ACC112 (cell line): ENCODE measurements at regions not wholly inside any gene's neighbourhood (a gene's known extent, or its start where the extent isn't known, plus 50 kb on each side); places are given as distances from the start of the nearest gene placed in this dataset.
"Not testable (repeated sequence)": the region's sequence is repeated elsewhere in the genome, so short reads cannot be mapped to it uniquely, and the experiment has no call there.

Experiments used
- H2AFZ ChIP-seq: fragments of 200-600 bp; sonication (generic); one replicate; pipeline ENCODE4 v1.6.0; 2017; ENCODE audit warnings: antibody characterized with exemption, low read length; ENCODE audit not compliant: unreplicated experiment
- H3K27ac ChIP-seq: fragments of 200-600 bp; sonication (generic); 2 replicates; pipeline ENCODE4 v1.5.1; 2014; ENCODE audit warnings: low read depth, mild to moderate bottlenecking, antibody characterized with exemption, low read length, moderate library complexity
- H3K27me3 ChIP-seq: fragments of 200-600 bp; sonication (generic); 2 replicates; pipeline ENCODE4 v1.6.1; 2014; ENCODE audit warnings: mild to moderate bottlenecking, antibody characterized with exemption, low read length, moderate library complexity, mixed read lengths; ENCODE audit not compliant: insufficient read depth
- H3K36me3 ChIP-seq: fragments of 200-600 bp; sonication (generic); 2 replicates; pipeline ENCODE4 v1.6.1; 2016; ENCODE audit warnings: mild to moderate bottlenecking, antibody characterized with exemption, low read length, moderate library complexity, mixed read lengths; ENCODE audit not compliant: insufficient read depth
- H3K4me1 ChIP-seq: fragments of 200-600 bp; sonication (generic); one replicate; pipeline ENCODE4 v1.6.1; 2016; ENCODE audit warnings: low read length, mixed read lengths; ENCODE audit not compliant: insufficient read depth, unreplicated experiment, control insufficient read depth
- H3K4me3 ChIP-seq: fragments of 200-600 bp; sonication (generic); 2 replicates; pipeline ENCODE4 v1.5.1; 2014; ENCODE audit warnings: mild to moderate bottlenecking, low read depth, low read length
- H3K79me2 ChIP-seq: fragments of 200-600 bp; sonication (generic); one replicate; pipeline ENCODE4 v1.6.0; 2016; ENCODE audit warnings: low read length; ENCODE audit not compliant: control insufficient read depth, unreplicated experiment, insufficient read depth

DNA sequence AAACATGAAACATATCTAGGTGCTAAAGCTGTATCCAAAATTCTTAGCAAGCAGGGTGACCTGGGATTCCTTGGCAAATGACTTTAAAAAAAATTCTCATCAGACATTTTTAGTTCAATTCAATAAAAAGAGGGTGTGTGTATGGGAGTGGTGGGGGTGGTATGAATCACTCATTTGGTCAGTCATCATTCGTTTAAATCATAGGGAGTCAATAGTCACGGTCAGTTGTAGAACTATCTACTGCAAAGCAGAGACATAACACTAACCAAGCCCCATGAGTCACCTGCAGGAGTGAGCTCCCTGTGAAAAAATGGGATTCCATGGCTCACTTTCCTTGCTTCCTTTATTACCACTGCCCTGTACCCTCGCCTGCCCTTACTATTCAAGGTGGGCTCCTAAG lies 380.6 kb upstream of the TCF4 start:
- no peak overlapping the region for H3K4me3 ChIP-seq
- no peaks in the 10 kb centered on the region for H3K4me1 ChIP-seq
- H2AFZ ChIP-seq: no peak overlapping the region
- no peaks in the 10 kb centered on the region for H3K79me2 ChIP-seq
- no peak overlapping the region for H3K27ac ChIP-seq
- no peaks in the 10 kb centered on the region for H3K27me3 ChIP-seq
- no peaks in the 10 kb centered on the region for H3K36me3 ChIP-seq

GRCh38 chr18:55967019-55967418 lies 379.0 kb upstream of the TCF4 start:
- Histone ChIP-seq H3K79me2 (no peaks in the 10 kb centered on the region), H2AFZ (no peak overlapping the region), H3K36me3 (no peaks in the 10 kb centered on the region), H3K27ac (no peak overlapping the region), H3K4me3 (no peak overlapping the region), H3K4me1 (no peaks in the 10 kb centered on the region), H3K27me3 (no peaks in the 10 kb centered on the region)

GRCh38 chr18:55964171-55964570 lies 376.2 kb upstream of the TCF4 start:
- no peak overlapping the region for H3K27ac ChIP-seq
- no peaks in the 10 kb centered on the region for H3K79me2 ChIP-seq

DNA sequence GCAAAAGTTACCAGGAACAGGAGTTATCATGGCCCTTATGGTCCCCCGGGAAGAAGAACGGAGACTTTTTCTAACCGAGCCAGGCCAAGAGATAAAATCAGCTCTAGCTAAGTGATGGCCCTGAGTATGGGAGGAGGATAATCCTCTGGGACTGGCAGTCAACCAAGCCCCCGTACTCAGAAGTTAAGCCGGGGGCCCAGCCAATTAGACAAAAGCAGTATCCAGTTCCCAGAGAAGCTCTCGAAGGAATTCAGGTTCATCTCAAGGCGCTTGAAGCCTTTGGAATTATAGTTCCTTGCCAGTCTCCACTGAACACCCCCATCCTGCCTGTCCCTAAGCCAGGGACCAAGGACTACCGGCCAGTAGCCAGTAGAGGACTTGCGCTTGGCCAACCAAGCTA lies 365.3 kb upstream of the TCF4 start:
- no peaks in the 10 kb centered on the region for H3K4me1 ChIP-seq
- no peak overlapping the region for H3K4me3 ChIP-seq
- no peak overlapping the region for H2AFZ ChIP-seq
- H3K27ac ChIP-seq: no peak overlapping the region
- no peaks in the 10 kb centered on the region for H3K27me3 ChIP-seq
- no peaks in the 10 kb centered on the region for H3K36me3 ChIP-seq
- H3K79me2 ChIP-seq: no peaks in the 10 kb centered on the region

More at GRCh38 chr18:55964171-55964570, 376.2 kb upstream of the TCF4 start:
- H3K27me3 ChIP-seq: no peaks in the 10 kb centered on the region
- no peaks in the 10 kb centered on the region for H3K4me1 ChIP-seq
- no peak overlapping the region for H2AFZ ChIP-seq
- no peaks in the 10 kb centered on the region for H3K36me3 ChIP-seq
- H3K4me3 ChIP-seq: no peak overlapping the region

GRCh38 chr18:55951738-55952137 lies 363.7 kb upstream of the TCF4 start:
- not testable (repeated sequence) for H3K4me1 ChIP-seq, H3K36me3 ChIP-seq, H3K79me2 ChIP-seq, H2AFZ ChIP-seq, H3K4me3 ChIP-seq, H3K27ac ChIP-seq, H3K27me3 ChIP-seq

GRCh38 chr18:55950379-55951166 lies 362.6 kb upstream of the TCF4 start:
- H2AFZ ChIP-seq: no peak overlapping the region
- no peaks in the 10 kb centered on the region for H3K79me2 ChIP-seq
- H3K4me3 ChIP-seq: no peak overlapping the region
- H3K27me3 ChIP-seq: no peaks in the 10 kb centered on the region
- no peak overlapping the region for H3K27ac ChIP-seq
- no peaks in the 10 kb centered on the region for H3K36me3 ChIP-seq
- H3K4me1 ChIP-seq: no peaks in the 10 kb centered on the region

- Histone ChIP-seq H3K36me3 (no peaks in the 10 kb centered on the region), H3K79me2 (no peaks in the 10 kb centered on the region), H3K27ac (no peak overlapping the region), H2AFZ (no peak overlapping the region), H3K4me1 (no peaks in the 10 kb centered on the region), H3K27me3 (no peaks in the 10 kb centered on the region), H3K4me3 (no peak overlapping the region)
Observed at GRCh38 chr18:55934821-55935220, 346.8 kb upstream of the TCF4 start.

GRCh38 chr18:55932675-55933074 lies 344.7 kb upstream of the TCF4 start:
- Histone ChIP-seq H3K27me3 (no peaks in the 10 kb centered on the region), H3K79me2 (no peaks in the 10 kb centered on the region), H3K4me3 (no peak overlapping the region), H2AFZ (no peak overlapping the region), H3K4me1 (no peaks in the 10 kb centered on the region), H3K36me3 (no peaks in the 10 kb centered on the region), H3K27ac (no peak overlapping the region)

DNA sequence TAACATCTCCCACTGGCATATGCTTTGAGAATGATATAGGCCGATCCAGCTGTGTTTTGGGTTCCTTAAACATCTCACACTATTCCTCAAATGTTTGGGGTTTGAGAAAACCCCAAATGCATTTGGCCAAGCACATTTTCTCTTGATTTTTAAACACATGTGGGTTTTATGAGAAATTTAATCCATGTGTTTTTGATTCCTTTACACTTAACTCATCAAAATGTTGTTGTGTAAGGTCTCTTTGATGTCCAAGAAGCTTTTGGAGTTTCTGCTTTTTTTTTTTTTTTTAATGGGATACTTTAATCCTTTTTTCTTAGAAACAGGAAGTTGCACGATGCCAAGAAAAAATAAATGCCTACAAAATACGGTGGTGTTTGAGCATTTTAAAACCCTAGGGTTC lies 339.8 kb upstream of the TCF4 start:
- H3K27me3 ChIP-seq: no peaks in the 10 kb centered on the region
- H2AFZ ChIP-seq: peak overlapping the region; percentile 21
- no peaks in the 10 kb centered on the region for H3K36me3 ChIP-seq
- no peak overlapping the region for H3K4me3 ChIP-seq
- no peaks in the 10 kb centered on the region for H3K4me1 ChIP-seq
- no peak overlapping the region for H3K27ac ChIP-seq
- no peaks in the 10 kb centered on the region for H3K79me2 ChIP-seq

- H3K36me3 ChIP-seq: no peaks in the 10 kb centered on the region
- no peaks in the 10 kb centered on the region for H3K27me3 ChIP-seq
- no peak overlapping the region for H3K4me3 ChIP-seq
- no peaks in the 10 kb centered on the region for H3K79me2 ChIP-seq
- no peak overlapping the region for H2AFZ ChIP-seq
- no peaks in the 10 kb centered on the region for H3K4me1 ChIP-seq
- no peak overlapping the region for H3K27ac ChIP-seq
Observed at GRCh38 chr18:55925772-55926171, 337.8 kb upstream of the TCF4 start.

- Histone ChIP-seq H3K27ac (no peak overlapping the region), H3K36me3 (no peaks in the 10 kb centered on the region), H3K27me3 (no peaks in the 10 kb centered on the region), H3K4me3 (no peak overlapping the region), H2AFZ (no peak overlapping the region), H3K4me1 (no peaks in the 10 kb centered on the region), H3K79me2 (no peaks in the 10 kb centered on the region)
Observed at GRCh38 chr18:55920063-55920462, 332.1 kb upstream of the TCF4 start.
